GM12878 (cell line): ENCODE measurements at regions not wholly inside any gene's neighbourhood (a gene's known extent, or its start where the extent isn't known, plus 50 kb on each side); places are given as distances from the start of the nearest gene placed in this dataset. TPM values are rescaled to one million over a fixed set of nuclear protein-coding genes. Genes with fewer than 3 reads are reported as not detected.
"Not testable (repeated sequence)": the region's sequence is repeated elsewhere in the genome, so short reads cannot be mapped to it uniquely, and the experiment has no call there.

ENCODE experiments used
- ATAC-seq: fragments of 200-7000 bp; cut with Tn5 transposase; 3 replicates; pipeline ENCODE4 v1.9.1; 2020; ENCODE audit warnings: mild to moderate bottlenecking, moderate library complexity
- BruUV-seq: library from RNA; stranded (reverse); fragments of 400-500 nt; replicated peaks from 2 replicates; lab custom pipeline; 2021; lab: Mats Ljungman, UMichigan
- CTCF ChIA-PET: fragments of 300-600 bp; sonication (Branson Sonifier 250); formaldehyde crosslinking; extraction: SDS; loops from one replicate; lab custom pipeline; 2021; ENCODE audit warnings: inconsistent platforms; lab: Yijun Ruan, JAX
- POLR2A ChIA-PET: fragments of 350-600 bp; formaldehyde crosslinking; extraction: SDS; loops from one replicate; lab custom pipeline; 2021; ENCODE audit warnings: inconsistent platforms; lab: Charles Lee
- RAD21 ChIA-PET: fragments of 300-600 bp; sonication (Branson Sonifier 250); formaldehyde crosslinking; loops from one replicate; lab custom pipeline; 2023; ENCODE audit warnings: antibody characterized with exemption; ENCODE audit not compliant: unreplicated experiment; lab: Charles Lee
- SMC1A ChIA-PET: fragments of 300-600 bp; sonication (Branson Sonifier 250); formaldehyde crosslinking; loops from one replicate; lab custom pipeline; 2023; ENCODE audit not compliant: unreplicated experiment, uncharacterized antibody; lab: Charles Lee
- DNase-seq: peaks from one replicate; pipeline ENCODE4 v3.0.0-alpha.2; 2011; ENCODE audit warnings: low read depth, low spot score
- FAIRE-seq: peaks from 3 replicates; lab custom pipeline; 2011; peaks lifted over from hg19 to GRCh38; lab: Jason Lieb, UNC
- H2AFZ ChIP-seq: 2 replicates; pipeline ENCODE4 v1.6.0; 2011; ENCODE audit warnings: low read depth, low read length, control low read depth; ENCODE audit not compliant: control insufficient read depth
- H3K27ac ChIP-seq: 2 replicates; pipeline ENCODE4 v1.5.1; 2011; ENCODE audit warnings: control low read depth; ENCODE audit not compliant: control insufficient read depth, insufficient read depth
- H3K27me3 ChIP-seq, 2 experiments: replicated peaks in 1 of 2; 2 replicates each; pipeline versions ENCODE4 v1.6.0 to v1.6.1; 2011; ENCODE audit warnings: low read length in 1 of 2; ENCODE audit not compliant: control insufficient read depth in 2 of 2, insufficient read depth in 2 of 2
- H3K36me3 ChIP-seq, 2 experiments: 2 replicates each; pipeline ENCODE4 v1.5.1; 2011; ENCODE audit warnings: low read length in 1 of 2; ENCODE audit not compliant: control insufficient read depth in 2 of 2, insufficient read depth in 2 of 2
- H3K4me1 ChIP-seq: 2 replicates; pipeline ENCODE4 v1.6.1; 2011; ENCODE audit warnings: mild to moderate bottlenecking, low read length, moderate library complexity, mixed read lengths; ENCODE audit not compliant: control insufficient read depth, insufficient read depth
- H3K4me2 ChIP-seq: 2 replicates; pipeline ENCODE4 v1.6.0; 2011; ENCODE audit warnings: control low read depth; ENCODE audit not compliant: control insufficient read depth, insufficient read depth
- H3K4me3 ChIP-seq: fragments of 200-600 bp; sonication (generic); 2 replicates; pipeline ENCODE4 v1.5.1; 2016
- H3K79me2 ChIP-seq: 2 replicates; pipeline ENCODE4 v1.6.0; 2011; ENCODE audit warnings: low read length; ENCODE audit not compliant: control insufficient read depth, insufficient read depth
- H3K9ac ChIP-seq: 2 replicates; pipeline ENCODE4 v1.8.0; 2011; ENCODE audit warnings: low read length, control low read depth, mixed read lengths; ENCODE audit not compliant: control insufficient read depth, insufficient read depth
- H3K9me3 ChIP-seq: replicated peaks from 3 replicates; pipeline ENCODE4 v1.5.1; 2011; ENCODE audit warnings: mild to moderate bottlenecking, low read length; ENCODE audit not compliant: control insufficient read depth, insufficient read depth
- H4K20me1 ChIP-seq: 2 replicates; pipeline ENCODE4 v1.6.0; 2011; ENCODE audit not compliant: control insufficient read depth, insufficient read depth
- WGBS: methylation state at CpG from one replicate; pipeline ENCODE4 v1.1.6; 2016; ENCODE audit warnings: low lambda C conversion rate; ENCODE audit not compliant: insufficient replicate concordance, insufficient coverage; ENCODE audit errors: missing lambda C conversion rate; 5-methylcytosine and 5-hydroxymethylcytosine counted together
- in situ Hi-C: fragments of 300-500 bp; cut with MboI; formaldehyde crosslinking; loops from 9 replicates; pipeline ENCODE4 v1.14.3; 2018; ENCODE audit warnings: mixed read lengths
- intact Hi-C: fragments of 100-400 bp; cut with micrococcal nuclease; formaldehyde crosslinking; loops from one replicate; pipeline ENCODE4 v1.14.2; 2022; ENCODE audit not compliant: unreplicated experiment
- microRNA-seq: library from miRNA; unstranded; fragments of <30 nt; microRNA quantifications from one replicate; pipeline ENCODE4, GENCODE V29; 2018
- small RNA-seq: library from RNA; depleted of rRNA; stranded (forward); fragments of <200 nt; gene quantifications from one replicate; pipeline ENCODE3, GENCODE V24; 2014

DNA sequence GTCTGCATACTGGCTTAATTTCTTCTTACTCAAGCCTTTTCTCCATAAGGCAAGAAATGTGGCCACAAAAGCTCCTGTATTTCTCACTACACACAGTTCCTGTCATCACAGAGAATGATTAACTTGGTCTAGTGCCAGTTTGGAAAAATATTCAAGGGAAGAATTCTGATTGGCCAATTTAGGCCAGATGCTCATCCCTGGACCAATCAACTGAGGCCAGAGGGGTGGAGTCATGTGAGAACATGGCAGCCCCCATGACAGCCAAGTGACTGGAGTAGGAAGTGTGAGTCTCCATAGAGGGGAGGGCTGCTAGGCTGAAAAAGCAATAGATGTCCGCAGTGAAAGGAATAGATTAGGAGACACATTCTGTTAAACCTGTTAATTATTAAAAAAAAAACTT, 56.4 kb upstream of the EEF2KMT start:
- ATAC-seq, H2AFZ ChIP-seq, FAIRE-seq, H3K79me2 ChIP-seq, H3K27ac ChIP-seq, H3K36me3 ChIP-seq, H3K27me3 ChIP-seq, H3K9ac ChIP-seq, POLR2A ChIA-PET, CTCF ChIA-PET, H3K9me3 ChIP-seq, RAD21 ChIA-PET, BruUV-seq, H3K4me3 ChIP-seq, in situ Hi-C loops, SMC1A ChIA-PET, DNase-seq, H3K4me2 ChIP-seq, H4K20me1 ChIP-seq: not testable (repeated sequence)
- intact Hi-C loops = loop anchor here (10.0 kb wide), 1 partner anchor 59 kb away; the partner anchor contains the start of gene EEF2KMT
- WGBS = 80% methylated on average over 1 of the region's 1 CpG
- H3K4me1 ChIP-seq = peaks cover 21% of the 10 kb centered on the region

DNA sequence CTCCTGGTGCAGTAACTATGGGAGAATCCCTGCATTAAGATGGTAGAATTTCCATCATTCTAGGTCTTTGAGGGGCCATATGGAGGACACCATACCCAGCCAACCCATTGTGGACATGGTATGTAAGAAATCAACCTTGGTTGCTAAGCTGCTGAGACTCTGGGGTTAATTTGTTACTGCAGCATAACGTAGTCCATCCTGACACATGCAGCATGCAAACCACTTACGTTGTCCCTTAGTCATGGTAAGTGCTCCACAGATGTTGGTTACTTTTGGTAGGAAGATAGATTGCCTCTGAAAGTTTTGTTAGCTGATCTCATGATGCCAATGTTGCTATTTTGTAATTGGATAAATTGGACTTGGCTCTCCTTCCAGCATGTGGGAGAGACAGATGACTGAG, 53.8 kb upstream of the EEF2KMT start:
- H4K20me1 ChIP-seq, BruUV-seq, H3K27me3 ChIP-seq, CTCF ChIA-PET, H3K36me3 ChIP-seq, SMC1A ChIA-PET, H3K4me3 ChIP-seq, H3K9ac ChIP-seq, H3K4me2 ChIP-seq, H3K27ac ChIP-seq, in situ Hi-C loops, H3K9me3 ChIP-seq, H2AFZ ChIP-seq, RAD21 ChIA-PET, POLR2A ChIA-PET, H3K4me1 ChIP-seq, ATAC-seq, H3K79me2 ChIP-seq, FAIRE-seq, DNase-seq: not testable (repeated sequence)
- intact Hi-C loops = loop anchor here (10.0 kb wide), 1 partner anchor 57 kb away; the partner anchor contains the start of gene EEF2KMT
- WGBS = 4% methylated on average over 2 of the region's 2 CpGs

Small RNA genes lying in the stretch of these regions (microRNA-seq; reads per million reads assigned to microRNA genes)
- not detected for gene MIR8065

Small RNA genes lying in the stretch of these regions (small RNA-seq; reads per million reads assigned to genes)
- gene AC007012.1 (not detected), gene MIR8065 (not detected), gene RNU6-328P (not detected), gene RNU6-457P (not detected), gene RNU7-99P (not detected), gene SNRPCP20 (not detected)
